DOHH2 (cell line): ENCODE measurements at regions not wholly inside any gene's neighbourhood (a gene's known extent, or its start where the extent isn't known, plus 50 kb on each side); places are given as distances from the start of the nearest gene placed in this dataset.

ENCODE experiments used
- EZH2phosphoT487 ChIP-seq: fragments of 200-600 bp; sonication (generic); IDR thresholded peaks from 2 replicates; pipeline ENCODE4 v1.6.1; 2017; ENCODE audit warnings: borderline replicate concordance, mild to moderate bottlenecking, antibody characterized with exemption, low read length, moderate library complexity, mixed read lengths
- TF ChIP-seq, protein P1 (sequence below): fragments of 200-600 bp; sonication (generic); IDR thresholded peaks from one replicate; pipeline ENCODE4 v1.5.1; 2014; ENCODE audit warnings: antibody characterized with exemption, mild to moderate bottlenecking, low read depth, low read length; ENCODE audit not compliant: poor library complexity, severe bottlenecking

DNA sequence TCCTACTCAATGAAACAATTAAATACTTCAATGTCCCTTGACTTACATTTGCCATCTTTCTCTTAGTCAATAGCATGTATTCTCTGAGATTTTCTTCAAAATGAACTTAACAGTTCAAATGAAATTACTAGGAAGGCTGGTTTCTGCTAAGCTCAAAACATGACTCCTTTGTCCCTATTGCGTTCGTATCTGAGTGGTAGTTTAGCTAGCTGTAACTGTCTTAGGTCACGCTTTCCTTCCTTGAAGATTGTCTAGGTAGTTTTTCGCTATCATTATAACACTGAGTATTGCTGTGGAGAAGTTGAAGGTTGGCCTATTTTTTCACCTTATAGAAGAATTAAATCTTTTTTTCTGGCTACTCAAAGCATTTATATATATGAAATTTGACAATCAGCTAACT, 1535.2 kb downstream of the PLA2G4A start:
- TF ChIP-seq EZH2phosphoT487: no peak
- TF ChIP-seq, protein P1, sequence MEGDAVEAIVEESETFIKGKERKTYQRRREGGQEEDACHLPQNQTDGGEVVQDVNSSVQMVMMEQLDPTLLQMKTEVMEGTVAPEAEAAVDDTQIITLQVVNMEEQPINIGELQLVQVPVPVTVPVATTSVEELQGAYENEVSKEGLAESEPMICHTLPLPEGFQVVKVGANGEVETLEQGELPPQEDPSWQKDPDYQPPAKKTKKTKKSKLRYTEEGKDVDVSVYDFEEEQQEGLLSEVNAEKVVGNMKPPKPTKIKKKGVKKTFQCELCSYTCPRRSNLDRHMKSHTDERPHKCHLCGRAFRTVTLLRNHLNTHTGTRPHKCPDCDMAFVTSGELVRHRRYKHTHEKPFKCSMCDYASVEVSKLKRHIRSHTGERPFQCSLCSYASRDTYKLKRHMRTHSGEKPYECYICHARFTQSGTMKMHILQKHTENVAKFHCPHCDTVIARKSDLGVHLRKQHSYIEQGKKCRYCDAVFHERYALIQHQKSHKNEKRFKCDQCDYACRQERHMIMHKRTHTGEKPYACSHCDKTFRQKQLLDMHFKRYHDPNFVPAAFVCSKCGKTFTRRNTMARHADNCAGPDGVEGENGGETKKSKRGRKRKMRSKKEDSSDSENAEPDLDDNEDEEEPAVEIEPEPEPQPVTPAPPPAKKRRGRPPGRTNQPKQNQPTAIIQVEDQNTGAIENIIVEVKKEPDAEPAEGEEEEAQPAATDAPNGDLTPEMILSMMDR: no peak
